ENCODE measurements at regions not wholly inside any gene's neighbourhood (a gene's known extent, or its start where the extent isn't known, plus 50 kb on each side); places are given as distances from the start of the nearest gene placed in this dataset.

- no peaks in the 10 kb centered on the region for H3K36me3 ChIP-seq (ENCODE audit: control insufficient read depth in 1 of 2, insufficient read depth in 2 of 2, low read length in 2 of 2)
- no peak overlapping the region for H3K9ac ChIP-seq (ENCODE audit: low read depth in 1 of 2, low read length in 2 of 2)
- no peak overlapping the region for H3K4me3 ChIP-seq (ENCODE audit: low read depth in 1 of 2, low read length in 2 of 2)
- no peak overlapping the region for H3K27ac ChIP-seq (ENCODE audit: low read depth, low read length)
- H3K9me3 ChIP-seq (ENCODE audit: control insufficient read depth in 1 of 2, low read length in 2 of 2): no peaks in the 10 kb centered on the region
- no peaks in the 10 kb centered on the region for H3K27me3 ChIP-seq (ENCODE audit: control insufficient read depth in 1 of 2, insufficient read depth in 2 of 2, low read length in 2 of 2)
- H3K4me1 ChIP-seq (ENCODE audit: control insufficient read depth in 1 of 2, insufficient read depth in 2 of 2, low read length in 2 of 2): no peaks in the 10 kb centered on the region
Measured at GRCh38 chr16:63553980-63554379, 1517.7 kb upstream of the CDH8 start.

DNA sequence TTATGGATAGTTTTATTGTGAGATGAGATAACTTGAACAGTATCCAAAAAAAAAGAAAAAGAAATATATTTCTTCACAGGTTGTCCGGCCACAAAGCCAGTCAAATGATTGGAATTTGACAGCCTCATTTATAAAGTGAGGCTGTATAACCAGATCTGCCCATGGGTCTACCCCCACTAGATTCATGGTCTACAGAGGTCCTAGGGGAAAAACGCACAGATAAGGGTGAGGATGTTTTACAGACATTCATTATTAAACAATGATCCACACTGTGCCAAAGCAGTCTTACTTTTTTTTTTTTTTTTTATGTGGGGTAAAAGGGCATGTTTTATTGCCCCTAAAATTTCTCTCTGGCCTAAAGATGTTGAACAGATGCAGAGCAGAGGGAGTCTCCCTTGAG lies 1503.0 kb upstream of the CDH8 start:
- H3K4me1 ChIP-seq (ENCODE audit: control insufficient read depth in 1 of 2, insufficient read depth in 2 of 2, low read length in 2 of 2): no peaks in the 10 kb centered on the region
- no peaks in the 10 kb centered on the region for H3K36me3 ChIP-seq (ENCODE audit: control insufficient read depth in 1 of 2, insufficient read depth in 2 of 2, low read length in 2 of 2)
- H3K9ac ChIP-seq (ENCODE audit: low read depth in 1 of 2, low read length in 2 of 2): no peak overlapping the region

GRCh38 chr16:63530974-63531373 lies 1494.7 kb upstream of the CDH8 start:
- H3K9me3 ChIP-seq (ENCODE audit: control insufficient read depth in 1 of 2, low read length in 2 of 2): no peaks in the 10 kb centered on the region
- H3K9ac ChIP-seq (ENCODE audit: low read depth in 1 of 2, low read length in 2 of 2): no peak overlapping the region
- H3K4me3 ChIP-seq (ENCODE audit: low read depth in 1 of 2, low read length in 2 of 2): no peak overlapping the region
- no peaks in the 10 kb centered on the region for H3K27me3 ChIP-seq (ENCODE audit: control insufficient read depth in 1 of 2, insufficient read depth in 2 of 2, low read length in 2 of 2)
- H3K27ac ChIP-seq (ENCODE audit: low read depth, low read length): no peak overlapping the region
- H3K36me3 ChIP-seq (ENCODE audit: control insufficient read depth in 1 of 2, insufficient read depth in 2 of 2, low read length in 2 of 2): no peaks in the 10 kb centered on the region
- H3K4me1 ChIP-seq (ENCODE audit: control insufficient read depth in 1 of 2, insufficient read depth in 2 of 2, low read length in 2 of 2): no peaks in the 10 kb centered on the region

More for the DNA sequence above, 1503.0 kb upstream of the CDH8 start:
- no peak overlapping the region for H3K4me3 ChIP-seq (ENCODE audit: low read depth in 1 of 2, low read length in 2 of 2)
- H3K27me3 ChIP-seq (ENCODE audit: control insufficient read depth in 1 of 2, insufficient read depth in 2 of 2, low read length in 2 of 2): no peaks in the 10 kb centered on the region
- no peaks in the 10 kb centered on the region for H3K9me3 ChIP-seq (ENCODE audit: control insufficient read depth in 1 of 2, low read length in 2 of 2)
- H3K27ac ChIP-seq (ENCODE audit: low read depth, low read length): no peak overlapping the region

DNA sequence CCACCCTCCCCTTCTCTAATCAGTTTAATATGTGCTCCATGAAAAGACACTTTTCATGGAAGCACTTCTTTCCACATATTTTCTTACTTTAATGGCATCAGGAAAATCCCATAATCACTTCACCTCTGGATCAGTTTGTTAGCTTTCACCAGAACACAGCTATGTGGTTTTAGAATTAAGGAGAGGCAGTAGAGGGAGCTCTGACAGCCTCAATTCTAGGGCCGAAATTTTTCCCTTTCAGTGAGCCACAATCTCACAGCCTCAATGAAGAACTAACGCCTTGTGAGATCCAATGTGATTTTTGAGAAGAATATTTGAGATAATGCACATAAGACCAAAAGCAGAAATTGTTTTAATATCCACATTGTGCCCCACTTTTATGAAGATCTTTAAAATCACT lies 1494.0 kb upstream of the CDH8 start:
- H3K4me1 ChIP-seq (ENCODE audit: control insufficient read depth in 1 of 2, insufficient read depth in 2 of 2, low read length in 2 of 2): no peaks in the 10 kb centered on the region
- H3K9ac ChIP-seq (ENCODE audit: low read depth in 1 of 2, low read length in 2 of 2): no peak overlapping the region
- H3K27me3 ChIP-seq (ENCODE audit: control insufficient read depth in 1 of 2, insufficient read depth in 2 of 2, low read length in 2 of 2): no peaks in the 10 kb centered on the region
- no peak overlapping the region for H3K4me3 ChIP-seq (ENCODE audit: low read depth in 1 of 2, low read length in 2 of 2)
- no peaks in the 10 kb centered on the region for H3K9me3 ChIP-seq (ENCODE audit: control insufficient read depth in 1 of 2, low read length in 2 of 2)
- no peaks in the 10 kb centered on the region for H3K36me3 ChIP-seq (ENCODE audit: control insufficient read depth in 1 of 2, insufficient read depth in 2 of 2, low read length in 2 of 2)
- no peak overlapping the region for H3K27ac ChIP-seq (ENCODE audit: low read depth, low read length)

DNA sequence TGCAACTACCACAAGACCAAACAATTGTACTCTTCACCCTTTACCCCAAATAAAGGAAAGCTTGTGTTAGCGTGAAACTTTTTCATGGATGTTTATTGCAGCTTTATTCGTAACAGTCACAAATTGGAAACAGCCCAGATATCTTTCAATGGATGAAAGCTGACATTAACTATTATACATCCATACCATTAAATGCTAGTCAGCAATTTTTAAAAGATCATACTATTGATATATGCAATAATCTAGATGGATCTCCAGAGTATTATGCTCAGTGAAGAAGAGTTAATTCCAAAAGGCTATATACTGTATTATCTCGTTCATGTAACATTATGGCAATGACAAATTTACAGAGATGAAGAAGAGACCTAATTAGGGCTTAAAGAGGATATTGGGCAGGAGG lies 1491.2 kb upstream of the CDH8 start:
- H3K9me3 ChIP-seq (ENCODE audit: control insufficient read depth in 1 of 2, low read length in 2 of 2): no peaks in the 10 kb centered on the region
- no peak overlapping the region for H3K4me3 ChIP-seq (ENCODE audit: low read depth in 1 of 2, low read length in 2 of 2)
- H3K27ac ChIP-seq (ENCODE audit: low read depth, low read length): no peak overlapping the region
- H3K9ac ChIP-seq (ENCODE audit: low read depth in 1 of 2, low read length in 2 of 2): no peak overlapping the region
- H3K27me3 ChIP-seq (ENCODE audit: control insufficient read depth in 1 of 2, insufficient read depth in 2 of 2, low read length in 2 of 2): no peaks in the 10 kb centered on the region
- no peaks in the 10 kb centered on the region for H3K4me1 ChIP-seq (ENCODE audit: control insufficient read depth in 1 of 2, insufficient read depth in 2 of 2, low read length in 2 of 2)
- H3K36me3 ChIP-seq (ENCODE audit: control insufficient read depth in 1 of 2, insufficient read depth in 2 of 2, low read length in 2 of 2): no peaks in the 10 kb centered on the region

- H3K27ac ChIP-seq (ENCODE audit: low read depth, low read length): no peak overlapping the region
- no peaks in the 10 kb centered on the region for H3K27me3 ChIP-seq (ENCODE audit: control insufficient read depth in 1 of 2, insufficient read depth in 2 of 2, low read length in 2 of 2)
- no peak overlapping the region for H3K9ac ChIP-seq (ENCODE audit: low read depth in 1 of 2, low read length in 2 of 2)
- no peak overlapping the region for H3K4me3 ChIP-seq (ENCODE audit: low read depth in 1 of 2, low read length in 2 of 2)
- no peaks in the 10 kb centered on the region for H3K36me3 ChIP-seq (ENCODE audit: control insufficient read depth in 1 of 2, insufficient read depth in 2 of 2, low read length in 2 of 2)
- no peaks in the 10 kb centered on the region for H3K9me3 ChIP-seq (ENCODE audit: control insufficient read depth in 1 of 2, low read length in 2 of 2)
- H3K4me1 ChIP-seq (ENCODE audit: control insufficient read depth in 1 of 2, insufficient read depth in 2 of 2, low read length in 2 of 2): no peaks in the 10 kb centered on the region
Measured at GRCh38 chr16:63516394-63516793, 1480.2 kb upstream of the CDH8 start.

DNA sequence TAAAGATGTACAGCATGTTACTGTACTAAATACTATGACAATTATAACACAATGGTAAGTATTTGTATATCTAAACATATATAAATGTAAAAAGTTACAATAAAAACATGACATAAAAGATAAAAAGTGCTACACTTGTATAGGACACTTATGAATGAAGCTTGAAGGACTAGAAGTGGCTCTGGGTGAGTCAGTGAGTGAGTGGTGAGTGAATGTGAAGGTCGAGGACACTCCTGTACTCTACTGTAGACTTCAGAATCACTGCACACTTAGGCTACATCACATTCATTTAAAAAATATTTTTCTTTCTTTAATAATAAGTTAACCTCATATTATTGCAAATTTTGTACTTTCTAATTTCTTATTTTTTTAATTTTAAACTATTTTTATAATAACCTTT lies 1476.7 kb upstream of the CDH8 start:
- Histone ChIP-seq H3K4me3 (ENCODE audit: low read depth in 1 of 2, low read length in 2 of 2) (no peak overlapping the region), H3K9ac (ENCODE audit: low read depth in 1 of 2, low read length in 2 of 2) (no peak overlapping the region), H3K27ac (ENCODE audit: low read depth, low read length) (no peak overlapping the region), H3K4me1 (ENCODE audit: control insufficient read depth in 1 of 2, insufficient read depth in 2 of 2, low read length in 2 of 2) (no peaks in the 10 kb centered on the region), H3K36me3 (ENCODE audit: control insufficient read depth in 1 of 2, insufficient read depth in 2 of 2, low read length in 2 of 2) (no peaks in the 10 kb centered on the region), H3K27me3 (ENCODE audit: control insufficient read depth in 1 of 2, insufficient read depth in 2 of 2, low read length in 2 of 2) (no peaks in the 10 kb centered on the region), H3K9me3 (ENCODE audit: control insufficient read depth in 1 of 2, low read length in 2 of 2) (no peaks in the 10 kb centered on the region)

- H3K9ac ChIP-seq (ENCODE audit: low read depth in 1 of 2, low read length in 2 of 2): no peak overlapping the region
- H3K27me3 ChIP-seq (ENCODE audit: control insufficient read depth in 1 of 2, insufficient read depth in 2 of 2, low read length in 2 of 2): no peaks in the 10 kb centered on the region
- H3K4me3 ChIP-seq (ENCODE audit: low read depth in 1 of 2, low read length in 2 of 2): no peak overlapping the region
- H3K9me3 ChIP-seq (ENCODE audit: control insufficient read depth in 1 of 2, low read length in 2 of 2): no peaks in the 10 kb centered on the region
- H3K27ac ChIP-seq (ENCODE audit: low read depth, low read length): no peak overlapping the region
- no peaks in the 10 kb centered on the region for H3K36me3 ChIP-seq (ENCODE audit: control insufficient read depth in 1 of 2, insufficient read depth in 2 of 2, low read length in 2 of 2)
- H3K4me1 ChIP-seq (ENCODE audit: control insufficient read depth in 1 of 2, insufficient read depth in 2 of 2, low read length in 2 of 2): no peaks in the 10 kb centered on the region
Measured at GRCh38 chr16:63497408-63497807, 1461.2 kb upstream of the CDH8 start.

DNA sequence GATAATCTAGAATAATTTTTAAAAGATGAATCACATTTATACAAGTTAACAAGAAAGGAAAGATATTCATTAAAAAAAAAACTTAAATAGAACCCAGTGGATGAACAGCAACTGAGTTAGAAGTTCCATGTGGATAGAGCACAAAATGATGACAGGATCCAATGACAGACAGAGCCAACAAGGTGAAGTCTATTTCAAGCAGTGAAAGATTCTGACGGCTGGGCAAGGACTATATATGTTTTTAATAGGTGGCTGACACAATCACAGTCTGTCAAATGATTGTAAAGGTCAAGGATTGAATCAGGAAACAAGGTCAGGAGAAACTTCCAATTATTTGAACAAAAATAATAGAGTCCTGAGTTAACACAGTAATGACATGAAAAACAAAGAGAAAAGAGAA lies 1460.0 kb upstream of the CDH8 start:
- H3K9ac ChIP-seq (ENCODE audit: low read depth in 1 of 2, low read length in 2 of 2): no peak overlapping the region
- no peak overlapping the region for H3K27ac ChIP-seq (ENCODE audit: low read depth, low read length)
- no peaks in the 10 kb centered on the region for H3K9me3 ChIP-seq (ENCODE audit: control insufficient read depth in 1 of 2, low read length in 2 of 2)

DNA sequence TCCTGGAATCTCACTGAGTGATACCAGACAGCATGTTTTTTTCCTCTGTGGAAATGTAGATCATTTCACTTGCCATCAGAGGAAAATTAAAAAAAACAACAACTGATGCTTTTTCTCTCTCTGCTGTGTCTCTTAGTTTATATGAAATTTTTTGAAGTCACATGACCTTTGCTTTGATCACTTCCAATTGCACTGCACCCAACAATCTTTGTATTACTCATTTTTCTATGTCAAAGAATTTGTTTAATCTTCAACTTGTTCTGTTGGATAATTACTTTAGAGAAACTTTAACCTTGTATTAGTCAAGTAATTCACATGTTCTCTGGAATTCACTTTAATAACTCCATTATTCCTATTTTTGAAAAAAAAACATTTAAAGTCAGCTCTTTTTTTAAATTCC lies 1452.7 kb upstream of the CDH8 start:
- Histone ChIP-seq H3K9ac (ENCODE audit: low read depth in 1 of 2, low read length in 2 of 2) (no peak overlapping the region), H3K36me3 (ENCODE audit: control insufficient read depth in 1 of 2, insufficient read depth in 2 of 2, low read length in 2 of 2) (no peaks in the 10 kb centered on the region), H3K4me1 (ENCODE audit: control insufficient read depth in 1 of 2, insufficient read depth in 2 of 2, low read length in 2 of 2) (no peaks in the 10 kb centered on the region), H3K27ac (ENCODE audit: low read depth, low read length) (no peak overlapping the region), H3K27me3 (ENCODE audit: control insufficient read depth in 1 of 2, insufficient read depth in 2 of 2, low read length in 2 of 2) (no peaks in the 10 kb centered on the region), H3K9me3 (ENCODE audit: control insufficient read depth in 1 of 2, low read length in 2 of 2) (no peaks in the 10 kb centered on the region), H3K4me3 (ENCODE audit: low read depth in 1 of 2, low read length in 2 of 2) (no peak overlapping the region)

More for the DNA sequence above, 1460.0 kb upstream of the CDH8 start:
- Histone ChIP-seq H3K4me3 (ENCODE audit: low read depth in 1 of 2, low read length in 2 of 2) (no peak overlapping the region), H3K36me3 (ENCODE audit: control insufficient read depth in 1 of 2, insufficient read depth in 2 of 2, low read length in 2 of 2) (no peaks in the 10 kb centered on the region), H3K27me3 (ENCODE audit: control insufficient read depth in 1 of 2, insufficient read depth in 2 of 2, low read length in 2 of 2) (no peaks in the 10 kb centered on the region), H3K4me1 (ENCODE audit: control insufficient read depth in 1 of 2, insufficient read depth in 2 of 2, low read length in 2 of 2) (no peaks in the 10 kb centered on the region)

- no peaks in the 10 kb centered on the region for H3K27me3 ChIP-seq (ENCODE audit: control insufficient read depth in 1 of 2, insufficient read depth in 2 of 2, low read length in 2 of 2)
Measured at GRCh38 chr16:63481060-63481459, 1444.8 kb upstream of the CDH8 start.

More at GRCh38 chr16:63481060-63481459, 1444.8 kb upstream of the CDH8 start:
- H3K9ac ChIP-seq (ENCODE audit: low read depth in 1 of 2, low read length in 2 of 2): no peak overlapping the region
- no peaks in the 10 kb centered on the region for H3K9me3 ChIP-seq (ENCODE audit: control insufficient read depth in 1 of 2, low read length in 2 of 2)
- H3K27ac ChIP-seq (ENCODE audit: low read depth, low read length): no peak overlapping the region
- no peak overlapping the region for H3K4me3 ChIP-seq (ENCODE audit: low read depth in 1 of 2, low read length in 2 of 2)
- H3K4me1 ChIP-seq (ENCODE audit: control insufficient read depth in 1 of 2, insufficient read depth in 2 of 2, low read length in 2 of 2): no peaks in the 10 kb centered on the region
- no peaks in the 10 kb centered on the region for H3K36me3 ChIP-seq (ENCODE audit: control insufficient read depth in 1 of 2, insufficient read depth in 2 of 2, low read length in 2 of 2)
